Germinal center (tissue), 1 donor: ENCODE measurements at regions not wholly inside any gene's neighbourhood (a gene's known extent, or its start where the extent isn't known, plus 50 kb on each side); places are given as distances from the start of the nearest gene placed in this dataset.
"Not testable (repeated sequence)": the region's sequence is repeated elsewhere in the genome, so short reads cannot be mapped to it uniquely, and the experiment has no call there.

Experiments
- DNase-seq: peaks from one replicate; pipeline ENCODE4 v3.0.0; 2012; ENCODE audit warnings: mixed read lengths, low spot score

GRCh38 chr1:90349510-90349909, 354.6 kb downstream of the ZNF326 start:
- DNase-seq, result no peak

- DNase-seq, result no peak
These were observed 354.0 kb downstream of the ZNF326 start for GRCh38 chr1:90348934-90349333.

GRCh38 chr1:90348459-90348858, 353.5 kb downstream of the ZNF326 start:
- DNase-seq, result not testable (repeated sequence)

- DNase-seq, result no peak
These were observed 352.5 kb downstream of the ZNF326 start for GRCh38 chr1:90347366-90347765.

GRCh38 chr1:90346757-90347156, 351.8 kb downstream of the ZNF326 start:
- no peak for DNase-seq

GRCh38 chr1:90346349-90346748, 351.4 kb downstream of the ZNF326 start:
- DNase-seq, result no peak

GRCh38 chr1:90344963-90345730, 350.2 kb downstream of the ZNF326 start:
- DNase-seq, result no peak

GRCh38 chr1:90341516-90341915, 346.6 kb downstream of the ZNF326 start:
- DNase-seq, result no peak

GRCh38 chr1:90340606-90341005, 345.7 kb downstream of the ZNF326 start:
- no peak for DNase-seq

GRCh38 chr1:90339811-90340210, 344.9 kb downstream of the ZNF326 start:
- no peak for DNase-seq

- no peak for DNase-seq
These were observed 341.8 kb downstream of the ZNF326 start for GRCh38 chr1:90336552-90337324.

GRCh38 chr1:90335558-90335957, 340.6 kb downstream of the ZNF326 start:
- DNase-seq, result no peak

GRCh38 chr1:90334137-90334536, 339.2 kb downstream of the ZNF326 start:
- no peak for DNase-seq

GRCh38 chr1:90325168-90325567, 330.3 kb downstream of the ZNF326 start:
- no peak for DNase-seq

GRCh38 chr1:90322186-90322585, 327.3 kb downstream of the ZNF326 start:
- DNase-seq, result no peak

- no peak for DNase-seq
These were observed 325.0 kb downstream of the ZNF326 start for GRCh38 chr1:90319918-90320317.

GRCh38 chr1:90318431-90318830, 323.5 kb downstream of the ZNF326 start:
- DNase-seq, result no peak

- DNase-seq, result no peak
These were observed 322.7 kb downstream of the ZNF326 start for GRCh38 chr1:90317628-90318027.

GRCh38 chr1:90314533-90314932, 319.6 kb downstream of the ZNF326 start:
- no peak for DNase-seq

GRCh38 chr1:90313778-90314177, 318.9 kb downstream of the ZNF326 start:
- DNase-seq, result no peak

- DNase-seq, result no peak
These were observed 314.9 kb downstream of the ZNF326 start for GRCh38 chr1:90309806-90310205.

- no peak for DNase-seq
These were observed 313.5 kb downstream of the ZNF326 start for GRCh38 chr1:90308421-90308820.

GRCh38 chr1:90305577-90305976, 310.7 kb downstream of the ZNF326 start:
- no peak for DNase-seq
